CD4-positive, alpha-beta T cell treated with Interleukin-4 for 4 hours (primary cell): ENCODE measurements at regions not wholly inside any gene's neighbourhood (a gene's known extent, or its start where the extent isn't known, plus 50 kb on each side); places are given as distances from the start of the nearest gene placed in this dataset.
"Not testable (repeated sequence)": the region's sequence is repeated elsewhere in the genome, so short reads cannot be mapped to it uniquely, and the experiment has no call there.

Source experiments
- DNase-seq: peaks from one replicate; pipeline ENCODE4 v3.0.0-alpha.2; 2020

DNA sequence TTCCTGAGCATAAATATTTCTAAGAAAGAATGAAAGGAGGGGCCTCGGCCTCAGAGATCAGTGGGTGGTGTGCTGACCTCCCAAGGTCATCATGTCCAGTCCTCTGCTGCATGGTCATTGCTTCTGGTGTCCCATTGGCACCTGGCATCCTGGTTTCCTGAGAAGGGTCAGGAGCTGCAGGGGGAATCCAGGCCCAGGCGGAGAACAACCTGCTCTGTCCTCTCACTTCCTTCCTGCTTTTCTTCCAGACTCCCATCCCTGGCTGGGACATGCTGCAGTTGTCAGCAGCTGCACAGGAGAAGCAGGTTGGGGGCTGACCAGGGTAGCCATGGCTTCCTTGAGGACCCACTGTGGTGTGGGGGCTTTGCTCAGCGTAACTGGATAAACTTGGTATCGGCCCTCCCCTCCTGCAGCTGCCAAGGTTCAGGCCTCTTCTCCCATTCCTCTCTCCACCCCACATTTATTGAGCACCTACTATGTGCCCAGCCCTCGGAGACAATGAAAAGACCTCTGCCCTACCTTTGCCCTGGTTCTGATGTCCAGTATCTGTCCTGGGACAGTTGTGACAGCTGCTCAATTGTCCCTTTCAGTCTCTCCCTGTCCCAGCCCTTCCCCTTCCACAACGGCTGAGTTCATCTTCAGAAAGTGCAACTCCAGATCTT is 155.2 kb downstream of the CEBPB start:
- no peak for DNase-seq

DNA sequence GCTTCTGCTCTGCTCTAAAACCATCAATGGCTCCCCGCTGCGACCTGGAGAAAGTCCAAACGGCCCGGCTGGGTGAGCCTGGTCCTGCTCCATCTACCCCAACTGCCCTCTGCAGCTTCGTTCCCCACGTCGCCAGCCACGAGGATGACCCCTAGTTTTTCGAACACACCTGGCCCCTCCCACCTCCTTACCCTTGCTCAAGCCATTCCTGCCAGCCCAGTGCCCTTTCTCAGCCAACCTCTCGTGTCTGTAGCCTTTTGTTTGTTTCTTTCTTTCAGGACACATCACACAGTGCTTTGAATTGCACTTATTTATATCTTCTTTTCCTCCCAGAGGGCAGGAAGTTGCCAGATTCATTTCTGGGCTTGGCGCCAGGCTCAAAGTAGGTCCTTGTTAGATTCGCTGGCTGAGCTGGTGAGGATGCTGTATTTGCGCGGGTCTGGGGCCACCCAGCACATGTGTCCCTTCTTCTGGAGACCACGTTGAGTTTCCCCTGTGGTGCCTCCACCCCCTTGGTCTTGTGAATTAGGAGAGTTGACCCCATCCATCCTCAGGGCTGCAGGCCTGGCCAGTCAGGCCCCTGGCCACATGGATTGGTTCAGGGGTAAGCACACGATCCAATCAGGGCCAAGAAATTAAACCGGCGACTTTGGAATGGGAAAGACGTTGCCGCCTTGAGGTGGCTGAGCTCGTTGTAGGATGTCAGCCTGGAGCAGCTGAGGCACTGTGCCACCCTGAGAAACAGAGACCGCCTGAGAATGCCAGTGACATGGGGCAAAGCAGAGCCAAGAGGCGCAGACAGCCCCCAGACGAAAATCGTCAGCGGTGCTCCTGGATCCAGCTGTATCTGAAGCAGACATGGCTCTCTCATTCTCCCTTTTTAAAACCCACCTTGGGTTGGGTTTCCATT is 156.0 kb downstream of the CEBPB start:
- no peak for DNase-seq

DNA sequence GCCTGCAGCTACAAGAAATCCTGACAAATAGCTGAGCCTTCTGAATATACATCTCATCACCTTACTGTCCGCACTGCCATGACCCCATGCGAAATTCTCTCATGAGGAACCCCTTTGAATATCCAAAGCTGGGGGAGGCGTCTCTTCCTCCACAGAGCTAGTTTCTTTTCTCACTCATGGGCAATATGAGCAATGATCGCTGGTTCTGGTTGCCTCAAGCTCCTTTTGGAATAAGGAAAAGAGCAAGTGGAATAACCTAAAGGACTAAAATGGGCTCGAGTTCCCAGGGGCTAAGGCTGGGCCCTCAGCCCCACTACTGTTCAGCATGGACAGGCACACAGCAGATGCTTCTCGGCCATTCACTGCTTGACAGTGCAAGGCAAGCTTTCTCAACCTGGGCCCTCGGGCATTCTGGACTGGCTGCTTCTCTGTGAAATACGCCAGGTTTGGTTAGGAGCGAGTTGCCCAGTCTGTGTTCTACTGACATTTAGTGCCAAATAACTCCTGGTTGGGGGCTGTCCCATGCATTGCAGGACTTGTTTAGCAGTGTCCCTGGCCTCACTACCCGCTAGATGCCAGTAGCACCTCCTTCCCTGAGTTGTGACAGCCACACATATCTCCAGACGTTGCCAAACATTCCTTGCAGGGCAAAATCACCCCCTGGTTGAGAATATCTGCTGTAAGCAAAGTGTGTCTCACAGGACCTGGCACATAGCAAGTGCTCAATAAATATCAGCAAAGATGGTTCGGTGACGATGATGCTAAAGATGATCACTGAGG is 156.8 kb downstream of the CEBPB start:
- no peak for DNase-seq

DNA sequence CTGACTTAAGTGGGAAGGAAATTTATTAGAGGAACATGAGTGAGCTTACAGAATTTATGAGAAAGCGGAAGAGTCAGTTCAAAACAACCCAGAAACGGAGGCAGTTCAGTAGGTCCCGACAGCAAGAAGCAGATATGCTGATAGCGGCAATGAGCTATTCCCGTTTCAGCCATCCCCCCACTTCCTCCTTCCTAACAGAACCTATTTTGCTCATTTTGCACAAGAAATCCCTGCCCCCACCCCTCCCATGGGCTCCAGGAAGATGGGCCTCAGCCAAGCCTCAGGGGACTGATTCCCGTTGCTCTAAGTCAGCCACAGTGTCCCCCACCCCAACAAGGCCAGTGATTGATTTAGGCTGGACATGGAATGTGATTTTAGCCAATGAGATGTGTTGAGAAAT is 157.5 kb downstream of the CEBPB start:
- DNase-seq, result peak; percentile 8

DNA sequence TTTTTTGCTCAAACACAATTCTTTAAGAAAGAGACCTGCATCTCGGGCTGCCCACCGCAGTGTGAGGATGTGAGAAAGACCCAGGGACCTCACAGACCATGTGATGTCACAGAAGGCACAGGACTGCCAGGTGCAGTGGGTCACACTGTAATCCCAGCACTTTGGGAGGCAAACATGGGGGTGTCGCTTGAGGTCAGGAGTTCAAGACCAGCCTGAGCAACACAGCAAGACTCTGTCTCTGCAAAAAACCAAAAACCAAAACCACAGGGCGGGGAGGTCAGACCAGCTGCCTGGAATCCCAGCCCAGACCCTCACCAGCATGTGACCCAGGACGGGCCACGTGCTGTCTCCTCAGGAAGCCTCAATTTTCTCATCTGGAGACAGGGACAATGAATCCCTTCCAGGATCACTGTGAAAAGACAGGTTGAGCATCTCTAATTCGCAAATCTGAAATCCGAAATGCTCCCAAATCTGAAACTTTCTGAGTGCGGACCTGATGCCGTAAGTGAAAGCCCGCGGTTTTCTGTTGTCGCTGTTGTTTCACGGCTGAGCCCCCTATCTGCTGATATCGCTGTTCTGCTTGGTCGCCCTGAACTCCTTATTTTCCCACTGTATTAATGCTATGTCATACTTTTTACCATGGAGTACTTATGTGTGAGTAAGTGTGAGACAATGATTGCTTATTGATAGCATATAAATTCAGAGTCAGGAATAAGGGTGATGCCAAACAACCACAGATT is 159.5 kb upstream of the PTPN1 start:
- no peak for DNase-seq

DNA sequence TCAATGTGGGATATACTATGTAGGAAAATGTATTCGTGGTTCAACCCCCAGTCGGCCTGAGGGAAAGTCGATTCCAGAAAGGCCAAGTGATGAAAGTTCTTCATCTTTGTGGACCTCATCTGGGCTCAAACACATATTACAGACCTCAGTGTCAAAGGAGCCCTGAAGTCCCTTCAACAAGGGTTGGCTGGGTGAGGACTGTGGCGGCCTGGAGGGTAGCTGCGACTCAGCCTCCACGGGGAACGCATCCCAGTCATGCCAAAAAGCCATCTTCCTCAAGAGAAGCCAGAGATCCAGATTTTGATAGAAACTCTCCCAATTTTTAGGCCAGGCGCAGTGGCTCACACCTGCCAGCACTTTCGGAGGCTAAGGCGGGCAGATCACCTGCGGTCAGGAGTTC is 158.6 kb upstream of the PTPN1 start:
- DNase-seq, result no peak

DNA sequence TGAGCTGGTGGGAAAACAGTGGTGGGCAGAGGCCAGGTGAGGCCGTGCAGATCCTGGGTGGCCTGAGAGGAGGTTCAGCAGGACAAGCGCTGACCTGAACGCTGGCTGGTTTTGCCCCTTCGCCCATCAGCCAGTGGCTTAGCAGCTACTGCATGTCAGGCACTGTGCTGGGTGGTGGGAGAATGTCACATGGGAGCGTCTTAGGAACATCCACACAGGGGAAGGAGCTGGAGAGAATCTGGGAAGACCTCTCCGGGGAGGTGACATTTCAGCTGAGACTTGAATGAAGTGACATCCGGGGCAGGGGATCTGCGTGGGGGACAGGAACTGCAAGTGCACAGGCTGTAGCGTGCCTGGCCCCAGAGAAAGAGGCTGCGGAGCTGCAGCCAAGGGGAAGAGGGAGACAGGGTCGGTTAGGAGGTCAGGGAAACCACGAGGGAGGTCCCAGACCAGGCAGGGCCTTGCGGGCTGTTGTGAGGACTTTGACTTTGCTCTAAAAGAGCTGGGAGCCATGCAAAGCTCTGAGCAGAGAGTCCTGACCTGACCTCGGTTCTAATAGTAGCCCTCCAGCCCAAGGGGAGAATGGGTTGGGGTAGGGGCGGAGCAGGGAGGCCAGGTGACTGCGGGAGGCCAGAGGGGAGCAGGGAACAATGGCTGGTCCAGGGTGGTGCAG is 156.8 kb upstream of the PTPN1 start:
- no peak for DNase-seq

DNA sequence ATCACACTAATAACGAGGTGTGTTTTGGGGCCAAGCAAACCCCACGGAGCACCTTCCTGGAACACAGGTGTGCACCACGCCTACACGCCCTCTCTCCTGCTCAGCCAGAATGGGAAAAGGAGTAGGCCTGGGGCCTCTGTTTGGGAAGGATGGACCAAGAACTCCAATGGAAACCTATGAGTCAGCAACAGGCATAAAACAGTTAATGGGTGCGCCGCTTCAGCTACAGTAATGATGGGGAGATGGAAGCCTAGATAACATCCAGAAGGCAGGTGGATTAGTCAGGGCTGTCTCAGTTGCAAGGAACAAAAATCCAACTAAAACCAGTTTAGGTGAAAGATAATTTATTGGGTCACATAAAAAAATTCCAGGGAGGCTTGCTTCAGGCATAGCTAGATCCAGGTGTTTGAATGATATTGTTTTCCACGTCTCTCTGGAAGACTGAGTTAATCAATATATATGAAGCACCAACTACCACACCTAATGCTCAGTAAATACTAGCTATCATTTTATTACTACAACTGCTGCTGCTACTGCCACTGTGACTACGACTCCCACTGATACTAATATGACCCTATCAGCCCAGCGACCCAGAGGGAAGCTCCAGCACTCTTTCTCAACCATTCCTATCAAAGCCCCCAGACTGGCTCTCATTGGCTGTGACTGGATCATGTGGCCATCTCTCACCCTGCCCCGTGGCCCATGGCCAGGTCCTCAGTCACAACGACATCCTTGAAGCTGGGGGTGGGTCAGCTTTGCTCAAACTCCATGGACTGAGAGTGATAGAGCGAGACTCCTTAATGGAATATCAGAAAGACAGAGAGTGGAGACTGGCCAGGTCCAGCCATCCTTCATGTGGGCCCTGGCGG is 155.2 kb upstream of the PTPN1 start:
- no peak for DNase-seq

DNA sequence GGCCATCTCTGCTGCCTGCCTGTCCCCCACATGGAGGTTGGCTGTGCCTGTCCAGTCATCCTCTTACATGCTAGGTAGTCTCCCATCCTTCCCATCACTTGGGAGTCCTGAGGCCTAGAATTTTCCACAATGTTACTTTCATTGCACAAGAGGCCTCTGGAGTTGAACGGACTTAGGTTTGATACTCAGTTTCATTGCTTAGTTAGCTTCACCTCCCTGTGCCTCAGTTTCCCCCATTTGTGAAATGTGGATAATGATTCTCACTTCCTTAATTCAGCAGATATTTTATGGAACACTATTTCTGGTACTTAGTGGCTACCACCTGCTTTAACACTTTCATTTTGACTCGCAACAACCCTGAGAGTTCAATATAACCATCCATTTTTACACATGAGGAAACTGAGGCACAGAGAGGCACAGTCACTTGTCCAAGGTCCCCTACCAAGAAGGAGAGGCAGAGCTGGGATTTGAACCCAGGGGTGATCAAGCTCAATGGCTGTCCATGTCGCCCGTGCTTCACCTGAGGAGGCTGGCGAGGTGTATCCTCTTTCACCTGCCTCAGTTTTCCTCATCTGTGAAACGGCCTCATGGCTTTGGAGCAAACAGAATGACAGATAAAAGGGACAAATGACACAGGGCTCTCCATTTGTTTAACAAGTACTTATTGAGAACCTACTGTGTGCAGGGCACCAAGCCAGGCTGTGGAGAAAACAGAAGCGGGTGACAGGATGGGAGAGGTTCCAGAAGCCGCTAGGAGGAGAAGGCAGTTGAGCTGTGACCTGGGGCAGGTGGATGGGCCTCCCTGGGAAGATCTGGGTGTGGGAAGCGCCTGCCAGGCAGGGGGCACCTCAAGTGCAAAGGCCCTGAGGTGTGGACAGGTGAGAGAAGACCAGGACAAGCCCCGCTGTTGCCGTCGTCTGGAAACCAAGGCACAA is 154.3 kb upstream of the PTPN1 start:
- no peak for DNase-seq

DNA sequence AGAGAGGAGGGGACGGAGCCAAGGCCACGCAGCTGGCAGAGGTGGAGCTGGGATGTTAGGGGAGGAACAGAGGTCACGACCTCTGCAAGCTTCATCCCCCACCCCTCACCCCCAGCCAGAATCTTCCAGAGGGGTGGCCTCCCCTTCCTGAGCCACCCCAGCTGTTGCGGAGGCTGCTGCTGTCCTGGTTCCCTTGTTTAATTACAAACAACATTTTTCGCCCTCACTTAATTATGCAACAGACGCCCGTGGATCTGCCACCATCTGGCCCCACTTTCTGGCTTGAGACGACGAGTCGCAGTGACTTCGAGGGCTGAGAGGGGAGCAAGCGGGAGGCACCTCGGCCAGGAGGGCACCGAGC is 153.7 kb upstream of the PTPN1 start:
- DNase-seq, result no peak

DNA sequence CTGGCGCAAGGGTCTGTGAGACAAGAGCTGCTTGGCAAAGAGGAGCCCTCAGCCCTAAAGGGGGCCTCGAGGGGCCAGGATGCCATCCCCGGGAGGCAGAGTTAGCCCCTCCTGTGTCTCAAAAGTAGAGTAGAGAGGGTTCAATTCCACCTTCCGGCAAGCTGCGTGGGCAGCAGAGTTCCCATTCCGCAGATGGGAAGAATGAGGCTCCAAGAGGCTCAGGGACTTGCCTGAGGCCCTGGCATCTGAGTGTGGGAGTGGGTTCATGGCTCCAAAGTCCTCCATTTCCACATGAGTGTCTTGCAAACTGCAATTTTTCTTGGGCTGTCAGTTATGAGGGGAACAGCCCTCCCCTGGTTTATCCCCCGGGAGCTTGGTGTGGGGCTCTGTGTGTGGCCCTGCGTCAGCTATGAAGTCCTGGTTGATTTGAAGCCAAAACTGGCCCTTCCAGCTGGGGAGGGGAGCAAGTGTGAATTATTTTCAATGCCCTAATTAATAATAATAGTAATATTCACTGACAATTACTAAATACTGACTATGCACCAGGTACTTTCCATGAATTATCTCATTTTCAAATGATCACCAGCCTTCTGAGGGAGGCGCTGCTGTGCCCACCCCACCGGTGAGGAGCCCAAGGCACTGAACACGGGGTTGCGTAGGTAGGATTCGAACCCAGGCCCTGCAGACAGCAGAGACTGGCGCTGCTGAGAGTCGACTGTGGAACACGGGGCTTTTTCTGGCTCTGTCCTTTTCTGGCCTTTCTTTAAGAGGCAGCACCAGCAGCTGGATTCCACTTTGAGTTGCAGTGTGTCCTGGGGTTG is 153.0 kb upstream of the PTPN1 start:
- DNase-seq, result no peak

DNA sequence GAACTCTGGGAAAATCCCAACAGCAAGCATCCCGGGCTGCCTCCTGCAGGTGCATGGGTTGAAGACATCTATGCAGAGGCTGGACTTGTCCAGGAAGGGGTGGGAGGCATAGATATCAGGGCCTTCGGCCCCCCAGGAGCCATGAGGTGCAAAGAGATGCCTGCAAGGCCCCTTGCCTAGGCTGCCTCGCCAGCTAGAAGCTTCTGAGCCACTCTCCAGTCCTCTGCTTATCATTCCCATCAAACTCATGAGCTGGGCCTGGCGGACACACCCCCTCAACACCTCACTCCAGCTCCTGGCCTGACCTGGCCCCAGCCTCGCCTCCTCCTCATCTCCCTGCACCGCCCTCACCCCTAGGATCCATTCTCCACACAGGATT is 152.4 kb upstream of the PTPN1 start:
- no peak for DNase-seq

DNA sequence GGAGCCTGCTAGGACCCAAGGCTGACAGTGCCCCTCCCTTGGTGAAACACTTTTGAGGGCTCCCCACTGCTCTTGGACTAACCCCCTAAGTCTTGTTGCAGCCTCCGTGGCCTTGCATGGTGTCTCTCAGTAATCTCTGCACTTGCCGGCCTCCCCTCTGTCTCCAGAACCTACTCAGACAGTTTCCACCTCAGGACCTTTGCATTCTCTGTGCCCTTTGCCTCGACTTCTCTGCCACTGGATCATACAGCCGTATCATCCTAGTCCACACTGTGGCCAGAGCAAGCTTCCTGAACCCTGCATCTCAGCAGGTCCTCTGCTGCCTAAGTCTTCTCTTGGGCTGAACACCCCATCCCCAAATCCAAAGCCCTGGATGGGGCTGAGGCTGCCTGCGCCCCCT is 152.0 kb upstream of the PTPN1 start:
- no peak for DNase-seq

DNA sequence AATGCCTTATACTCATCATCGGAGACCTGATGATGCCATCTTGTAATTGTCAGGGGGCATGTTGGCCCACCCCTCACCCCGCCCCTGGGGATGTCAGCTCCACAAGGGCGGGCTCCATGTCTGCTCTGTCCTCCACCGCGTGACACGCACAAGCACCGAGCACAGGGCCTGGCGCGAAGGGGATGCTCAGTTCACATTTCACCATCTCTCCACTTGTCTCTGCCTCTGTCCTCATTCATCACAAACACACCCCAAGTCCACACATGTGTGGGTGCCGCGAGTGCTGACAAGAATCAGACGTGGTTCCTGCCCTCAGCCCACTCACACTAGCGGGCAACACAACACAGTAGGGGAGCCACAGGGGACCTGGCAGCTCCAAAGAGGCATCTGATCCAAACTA is 151.2 kb upstream of the PTPN1 start:
- DNase-seq, result no peak

DNA sequence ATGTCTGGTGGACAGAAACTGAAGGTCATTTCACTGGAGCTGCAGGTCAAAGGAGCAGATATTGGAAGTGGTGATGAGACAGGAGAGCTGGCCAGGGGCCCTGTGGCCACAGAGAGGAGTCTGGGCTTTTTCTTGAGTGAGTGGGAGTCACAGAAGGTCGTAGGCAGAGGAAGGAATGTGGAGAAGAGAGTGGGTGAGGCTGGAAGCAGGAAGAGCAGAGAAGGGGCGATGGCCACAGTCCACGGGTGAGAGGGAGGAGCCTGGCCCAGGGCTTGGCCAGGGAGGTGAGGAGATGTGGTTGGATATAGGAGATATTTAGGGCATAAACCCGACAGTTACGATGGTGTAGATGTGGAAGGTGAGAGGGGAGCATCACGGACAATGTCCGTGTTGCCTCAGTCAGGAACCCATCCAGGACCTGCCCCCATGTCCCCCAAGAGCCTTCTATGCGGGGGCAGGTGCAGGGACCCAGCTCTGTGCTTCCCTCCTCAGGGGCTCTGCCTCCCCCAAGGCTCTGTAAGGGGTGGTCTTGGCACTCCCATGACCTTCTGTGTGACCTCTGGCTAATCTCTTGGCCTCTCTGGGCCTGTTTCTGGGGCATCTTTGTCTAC is 150.5 kb upstream of the PTPN1 start:
- no peak for DNase-seq

DNA sequence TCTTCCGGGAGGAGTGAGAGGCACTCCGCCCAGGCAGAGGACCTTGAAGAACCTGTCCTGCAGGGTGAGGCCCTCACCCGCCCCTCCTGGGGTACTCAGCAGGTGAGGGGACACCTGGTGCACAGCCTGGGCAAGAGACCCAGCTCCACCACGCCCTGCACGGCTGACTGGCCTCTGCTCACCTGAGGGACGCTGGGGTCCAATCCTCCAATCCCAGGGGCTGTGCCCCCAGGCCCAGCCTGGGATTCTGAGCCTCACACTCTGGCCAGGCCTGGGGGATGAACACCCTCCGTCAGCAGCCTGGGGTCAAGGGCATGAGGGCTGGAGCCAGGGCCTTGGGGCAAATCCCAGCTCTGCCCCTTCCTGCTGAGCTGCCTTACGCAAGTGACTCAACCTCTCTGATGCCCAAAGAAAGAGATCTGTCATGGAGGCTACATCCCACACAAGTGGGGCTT is 149.9 kb upstream of the PTPN1 start:
- DNase-seq, result no peak

DNA sequence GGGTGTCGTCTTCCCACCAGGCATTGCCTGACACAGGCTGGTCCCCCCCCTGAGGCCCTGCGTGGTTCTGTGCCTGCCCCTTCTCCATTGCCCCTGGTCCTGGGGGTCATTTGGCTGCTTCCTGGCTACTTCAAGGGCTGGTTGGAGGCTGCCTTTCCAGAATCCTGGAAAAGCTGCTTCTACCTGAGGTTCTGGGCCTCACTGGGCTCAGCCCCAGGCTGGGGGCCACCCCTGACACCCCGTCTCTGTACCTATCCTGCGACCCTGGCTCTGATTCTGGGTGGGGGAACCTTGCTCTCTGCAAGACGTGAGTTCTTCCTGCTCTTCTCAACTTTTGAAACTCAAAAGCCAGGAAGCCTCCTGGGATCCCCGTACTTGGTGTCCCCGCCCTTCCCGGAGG is 149.3 kb upstream of the PTPN1 start:
- DNase-seq, result no peak

DNA sequence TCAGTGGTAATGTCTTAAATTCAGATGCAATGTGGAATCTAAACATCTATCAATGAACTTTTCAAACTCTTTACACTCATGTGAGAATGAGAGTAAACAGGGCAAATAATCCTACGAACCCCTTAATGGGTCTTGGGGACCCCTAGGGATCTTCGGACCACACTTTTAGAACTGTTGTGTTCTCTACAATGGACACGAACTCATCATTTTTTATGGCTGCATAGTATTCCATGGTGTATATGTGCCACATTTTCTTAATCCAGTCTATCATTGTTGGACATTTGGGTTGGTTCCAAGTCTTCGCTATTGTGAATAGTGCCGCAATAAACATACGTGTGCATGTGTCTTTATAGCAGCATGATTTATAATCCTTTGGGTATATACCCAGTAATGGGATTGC is 148.0 kb upstream of the PTPN1 start:
- DNase-seq, result not testable (repeated sequence)

DNA sequence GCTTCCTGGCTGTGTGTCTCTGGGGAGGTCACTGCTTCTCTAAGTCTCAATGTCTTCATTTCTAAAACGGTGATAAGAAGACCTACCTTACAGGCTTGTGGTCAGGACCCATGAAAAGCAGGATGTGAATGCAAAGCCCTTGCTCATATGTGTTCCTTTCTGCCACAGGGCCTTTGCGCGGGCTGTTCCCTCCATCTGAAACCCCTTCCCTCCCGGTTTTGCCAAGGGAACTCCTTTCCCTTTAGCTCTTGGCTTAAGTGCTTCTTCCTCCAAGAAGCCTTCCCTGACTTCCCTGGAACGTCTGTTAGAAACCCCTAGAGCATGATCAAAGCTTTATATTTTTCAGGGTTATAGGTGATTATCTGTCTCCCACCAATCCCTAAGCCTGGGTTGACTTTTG is 147.2 kb upstream of the PTPN1 start:
- no peak for DNase-seq
